ENCODE measurements at regions not wholly inside any gene's neighbourhood (a gene's known extent, or its start where the extent isn't known, plus 50 kb on each side); places are given as distances from the start of the nearest gene placed in this dataset.
"Not testable (repeated sequence)": the region's sequence is repeated elsewhere in the genome, so short reads cannot be mapped to it uniquely, and the experiment has no call there.

DNA sequence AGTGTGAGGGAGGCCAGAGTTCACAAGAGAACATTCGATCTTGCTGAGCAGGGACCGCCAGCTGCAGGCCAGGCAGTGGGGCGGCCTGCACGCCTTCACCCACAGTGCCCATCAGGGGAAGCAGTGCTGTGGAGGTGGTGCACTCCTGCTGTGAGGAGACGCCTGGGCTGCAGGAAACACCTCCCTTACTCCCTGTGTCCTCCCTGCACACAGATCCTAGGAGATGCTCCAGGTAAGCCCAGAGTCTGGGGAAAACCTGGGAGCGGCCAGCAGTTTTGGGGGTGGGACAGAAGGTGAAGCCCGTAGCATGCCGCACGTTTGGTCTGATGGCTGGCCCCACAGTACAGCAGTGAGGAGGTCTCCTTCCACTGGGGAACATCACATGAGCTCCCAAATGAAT lies 180.8 kb upstream of the RAB6C start:
- DNase-seq: no peak

DNA sequence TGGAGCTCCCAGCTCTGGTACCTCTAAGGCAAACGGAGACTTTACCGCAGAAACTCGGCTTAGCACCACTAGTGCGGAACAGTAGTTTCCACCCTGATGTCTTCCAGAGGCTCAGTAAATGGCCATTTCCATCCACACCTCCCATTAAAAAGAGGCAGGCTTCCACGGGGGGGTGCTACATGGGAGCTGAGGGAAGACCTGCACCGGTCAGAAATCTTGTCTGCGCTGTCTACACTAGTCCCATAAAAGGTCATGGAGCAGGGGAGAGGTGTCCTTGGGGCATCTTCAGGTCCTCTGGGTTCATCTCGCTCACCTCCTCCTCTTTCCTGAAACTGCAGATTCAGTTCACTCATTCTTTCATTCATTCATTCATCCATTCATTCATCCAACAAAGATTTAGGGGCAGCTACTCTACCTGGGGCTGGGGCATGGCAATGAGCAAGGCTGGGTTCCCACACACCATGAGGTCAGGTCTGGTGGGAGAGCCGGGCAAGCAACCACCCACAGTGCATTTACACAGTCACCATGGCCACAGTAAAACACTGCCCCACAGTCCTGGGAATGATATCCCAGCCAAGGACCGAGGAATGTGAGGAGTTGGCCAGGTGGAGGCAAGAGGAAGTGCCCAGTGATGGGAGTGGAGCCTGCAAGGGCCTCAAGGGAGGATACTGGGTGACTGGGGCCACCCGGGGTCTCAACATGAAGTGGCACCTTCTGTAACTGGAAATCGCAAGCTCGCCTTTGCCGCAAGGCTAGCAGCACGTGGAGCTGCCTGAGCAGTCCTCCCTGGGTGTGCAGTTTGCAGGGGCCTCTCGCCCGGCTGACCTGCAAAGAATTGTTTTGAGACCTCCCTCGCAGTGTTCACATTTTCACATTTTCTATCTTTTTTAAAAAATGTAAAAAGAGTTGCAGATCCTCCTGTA lies 180.2 kb upstream of the RAB6C start:
- DNase-seq: no peak

DNA sequence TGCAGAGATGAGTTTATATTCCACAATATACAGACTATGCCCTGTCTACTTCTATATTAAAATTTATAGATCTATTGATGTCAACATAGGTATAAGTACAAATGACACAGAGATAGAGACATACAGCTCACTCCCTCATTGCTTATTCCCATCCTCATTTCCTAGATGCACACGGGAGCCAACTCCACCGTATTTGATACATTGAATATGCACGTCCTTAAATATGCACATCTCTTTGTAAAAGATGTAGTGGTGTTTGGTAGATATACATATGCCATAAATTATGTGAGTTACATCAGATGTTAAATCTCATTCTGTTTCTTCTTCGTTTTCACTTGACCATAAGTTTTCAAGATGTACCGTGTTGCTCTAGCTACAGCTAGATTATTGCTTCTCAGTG lies 179.2 kb upstream of the RAB6C start:
- DNase-seq: no peak

DNA sequence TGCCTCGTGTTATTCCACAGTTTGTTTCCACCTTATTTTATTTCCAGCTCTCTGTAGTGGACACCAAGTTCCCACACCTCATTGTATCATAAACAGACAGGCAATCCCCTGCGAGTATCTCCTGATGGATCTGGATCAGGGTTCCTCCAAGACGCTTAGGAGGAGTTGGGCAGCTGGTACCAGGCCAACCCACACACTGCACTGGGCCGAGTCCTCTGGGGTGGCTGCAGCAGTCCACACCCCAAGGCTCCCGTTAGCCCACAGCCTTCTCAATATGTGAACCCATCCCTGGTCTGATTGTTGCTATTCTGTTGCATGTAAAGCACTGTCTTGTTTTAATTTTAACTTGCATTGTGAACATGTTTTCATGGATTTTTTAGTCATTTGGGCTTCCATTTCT lies 178.8 kb upstream of the RAB6C start:
- no peak for DNase-seq

DNA sequence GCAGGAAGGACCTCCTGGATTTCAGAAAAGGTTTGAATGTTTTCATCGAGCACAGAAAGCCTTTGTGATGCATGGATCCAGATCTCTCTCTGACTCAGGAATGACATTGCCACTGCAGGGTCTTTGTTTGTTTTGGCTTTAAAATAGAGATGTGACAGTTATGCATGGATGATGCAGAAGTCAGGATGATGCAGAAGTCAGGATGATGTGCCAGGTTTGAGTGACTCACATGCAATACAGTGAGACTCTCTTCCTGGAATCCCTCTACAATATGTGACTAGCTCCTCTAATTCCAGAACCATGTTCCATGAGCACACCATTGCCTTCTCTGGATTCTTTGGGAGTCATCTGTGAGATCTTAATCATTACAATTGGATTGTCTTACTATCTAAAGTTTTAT lies 177.9 kb upstream of the RAB6C start:
- no peak for DNase-seq

DNA sequence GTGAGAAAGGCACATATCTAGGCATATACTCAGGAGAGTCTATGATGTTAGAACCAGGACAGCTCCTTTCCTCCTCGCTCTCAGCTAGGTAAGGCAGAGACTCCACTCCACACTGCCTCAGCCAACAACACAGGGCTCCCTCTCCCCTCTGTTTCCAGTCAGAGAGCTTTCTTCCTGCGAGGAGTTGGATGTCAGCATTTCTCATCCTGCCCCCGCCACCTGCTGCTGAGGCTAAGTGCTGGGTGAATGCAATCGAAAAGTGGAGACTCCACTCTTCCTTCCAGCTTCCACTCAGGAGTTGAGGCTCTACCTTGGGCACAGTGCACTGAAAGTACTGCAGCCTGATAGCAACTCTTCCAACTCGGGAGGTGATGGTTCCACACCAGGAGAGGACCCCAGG lies 177.2 kb upstream of the RAB6C start:
- DNase-seq: no peak

DNA sequence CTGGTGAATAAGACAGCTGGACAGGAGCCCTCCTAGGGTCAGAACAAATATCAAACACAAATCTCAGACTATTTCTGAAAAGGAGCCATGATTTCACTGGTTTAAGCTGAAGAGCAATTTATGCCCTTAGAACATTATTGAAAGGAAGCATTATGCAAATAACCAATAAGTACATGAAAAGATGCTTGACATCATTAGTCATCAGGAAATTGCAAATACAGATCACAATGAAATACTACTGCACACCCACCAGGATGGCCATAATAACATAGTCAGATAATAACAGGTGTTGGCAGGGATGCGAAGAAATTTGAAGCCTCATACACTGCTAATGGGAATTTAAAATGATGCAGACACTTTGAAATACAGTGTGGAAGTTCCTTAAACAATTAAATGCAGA lies 176.4 kb upstream of the RAB6C start:
- no peak for DNase-seq

DNA sequence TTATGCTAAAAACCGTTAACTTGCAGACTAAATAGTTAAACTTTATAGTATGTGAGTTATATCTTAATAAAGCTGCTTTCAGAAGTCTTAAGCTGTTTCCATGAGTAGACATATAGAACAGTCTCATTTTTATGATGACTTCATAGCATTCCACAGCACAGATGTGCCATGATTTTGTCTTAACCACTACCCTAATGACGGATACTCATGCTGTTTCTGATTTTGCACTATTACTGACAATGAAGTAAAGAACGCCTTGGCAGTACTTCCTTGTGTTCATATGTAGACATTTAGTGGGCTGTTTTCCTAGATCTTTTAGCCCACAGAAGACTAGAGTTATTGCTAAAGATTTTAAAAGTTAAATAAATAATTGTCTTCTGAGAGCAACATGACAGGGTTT lies 175.6 kb upstream of the RAB6C start:
- DNase-seq: no peak

DNA sequence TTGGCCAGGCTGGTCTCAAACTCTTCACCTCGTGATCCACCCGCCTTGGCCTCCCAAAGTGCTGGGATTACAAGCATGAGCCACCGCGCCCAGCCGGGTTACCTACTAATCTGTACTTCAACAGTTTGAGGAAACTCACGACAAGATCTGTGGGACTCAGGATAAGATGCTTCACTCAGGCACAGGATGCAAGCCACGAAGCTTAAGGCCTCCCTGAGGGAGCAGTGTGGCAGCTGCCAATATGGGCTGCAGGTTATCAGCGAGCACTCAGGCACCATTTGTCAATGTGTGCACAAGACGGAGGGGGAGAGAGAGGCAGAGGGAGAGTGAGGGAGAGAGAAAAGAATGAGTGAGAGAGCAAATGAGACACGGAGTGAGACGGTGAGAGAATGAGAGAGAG lies 173.6 kb upstream of the RAB6C start:
- DNase-seq: no peak

DNA sequence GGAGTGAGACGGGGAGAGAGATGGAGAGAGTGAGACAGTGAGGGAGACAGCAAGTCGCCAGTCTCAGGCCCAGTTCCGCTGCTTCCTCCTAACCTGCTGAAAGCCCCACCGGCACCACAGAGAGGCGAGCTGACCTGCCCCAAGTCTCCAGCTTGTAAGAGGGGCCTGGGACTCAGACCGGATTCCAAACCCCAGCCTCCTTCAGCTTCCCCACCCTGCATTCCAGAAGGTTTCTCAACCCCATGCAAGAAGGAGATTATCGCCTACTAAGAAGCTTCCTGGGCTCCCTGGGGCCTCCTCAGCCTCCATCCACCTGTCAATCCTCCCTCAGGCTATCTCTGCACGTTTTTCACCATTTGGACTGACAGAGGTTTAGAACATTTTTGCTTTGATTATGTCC lies 173.1 kb upstream of the RAB6C start:
- no peak for DNase-seq

DNA sequence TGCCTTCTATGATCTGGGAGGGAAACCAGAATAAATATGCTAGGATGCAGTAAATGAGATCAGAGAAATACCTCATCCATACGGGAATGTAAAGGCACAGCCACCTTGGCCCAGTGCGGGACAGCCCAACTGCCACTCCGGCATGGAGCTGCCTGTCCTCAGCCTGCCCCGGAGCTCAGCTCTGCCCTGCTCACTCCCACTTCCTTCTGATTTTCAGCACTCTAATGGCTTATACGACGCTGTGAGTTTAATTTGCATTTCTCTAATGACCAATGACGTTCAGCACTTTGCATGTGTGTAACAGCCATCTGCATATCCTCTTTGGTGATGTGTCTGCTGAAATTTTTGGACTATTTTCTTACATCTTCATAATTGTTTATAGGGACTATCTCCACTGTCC lies 172.5 kb upstream of the RAB6C start:
- no peak for DNase-seq

DNA sequence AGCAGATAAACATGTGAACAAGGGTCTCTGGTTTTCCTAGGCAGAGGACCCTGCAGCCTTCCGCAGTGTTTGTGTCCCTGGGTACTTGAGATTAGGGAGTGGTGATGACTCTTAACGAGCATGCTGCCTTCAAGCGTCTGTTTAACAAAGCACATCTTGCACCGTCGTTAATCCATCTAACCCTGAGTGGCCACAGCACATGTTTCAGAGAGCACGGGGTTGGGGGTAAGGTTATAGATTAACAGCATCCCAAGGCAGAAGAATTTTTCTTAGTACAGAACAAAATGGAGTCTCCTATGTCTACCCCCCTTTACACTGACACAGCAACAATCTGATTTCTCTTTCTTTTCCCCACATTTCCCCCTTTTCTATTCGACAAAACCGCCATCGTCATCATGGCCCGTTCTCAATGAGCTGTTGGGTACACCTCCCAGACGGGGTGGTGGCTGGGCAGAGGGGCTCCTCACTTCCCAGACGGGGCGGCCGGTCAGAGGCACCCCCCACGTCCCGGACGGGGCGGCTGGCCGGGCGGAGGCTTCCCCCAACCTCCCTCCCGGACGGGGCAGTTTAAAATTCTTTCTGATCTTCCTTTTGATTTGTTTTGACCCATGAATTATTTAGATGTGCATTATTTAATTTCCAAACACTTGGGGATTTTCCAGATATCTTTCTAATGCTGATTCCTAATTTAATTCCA lies 171.7 kb upstream of the RAB6C start:
- DNase-seq: not testable (repeated sequence)

DNA sequence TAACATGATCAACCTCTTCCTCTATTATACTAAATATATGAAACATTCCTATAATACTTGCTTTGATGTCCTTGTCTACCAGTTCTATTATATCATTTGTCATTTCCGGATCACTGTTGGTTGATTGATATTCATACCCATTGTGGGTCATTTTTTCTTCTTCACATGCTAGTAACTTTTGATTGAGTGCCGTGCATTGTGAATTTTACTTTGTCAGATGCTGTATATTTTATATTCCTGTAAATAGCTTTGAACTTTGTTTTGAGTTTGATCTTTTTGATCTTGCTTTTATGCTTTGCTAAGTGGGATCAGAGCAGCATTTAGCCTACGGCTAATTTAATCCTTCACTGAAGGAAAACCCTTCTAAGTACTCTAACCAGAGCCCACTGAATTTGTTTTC lies 168.9 kb upstream of the RAB6C start:
- DNase-seq: no peak

DNA sequence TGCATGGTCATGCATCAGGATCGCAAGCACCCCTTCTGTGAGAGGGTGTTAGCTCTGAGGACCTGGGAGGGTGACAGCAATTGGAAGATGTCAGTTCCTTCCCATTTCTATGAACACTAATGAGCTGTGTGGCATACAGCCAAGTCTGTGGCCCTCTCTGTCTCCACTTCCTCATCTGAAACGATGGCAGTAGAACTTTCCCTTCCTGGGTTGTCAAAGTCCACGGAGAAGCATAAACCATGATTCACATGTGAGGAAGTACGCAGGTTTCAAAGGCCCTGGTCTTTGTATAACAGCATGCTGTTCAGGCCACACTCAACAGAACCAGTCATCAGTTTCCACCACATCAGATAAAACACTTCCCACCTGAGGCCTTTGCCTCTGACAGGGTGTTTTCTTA lies 167.4 kb upstream of the RAB6C start:
- DNase-seq: no peak

DNA sequence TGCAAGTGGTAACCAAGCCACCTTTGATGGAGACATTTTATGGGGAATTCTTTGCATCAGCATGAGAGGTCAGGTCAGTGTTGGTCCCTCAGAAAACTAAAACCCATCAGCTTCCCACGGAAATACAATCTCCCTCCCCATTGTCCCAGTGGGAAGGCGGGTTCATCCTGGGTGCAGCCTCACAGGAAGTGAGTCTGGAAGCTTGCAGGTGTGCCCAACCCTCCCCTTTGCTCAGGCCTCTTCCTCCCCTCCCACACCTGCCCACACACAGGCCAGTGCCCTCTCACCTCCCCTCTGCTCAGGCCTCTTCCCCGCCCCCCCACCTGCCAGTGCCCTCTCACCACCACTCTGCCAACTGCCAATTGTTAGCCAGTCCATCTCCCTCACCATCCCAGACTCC lies 166.8 kb upstream of the RAB6C start:
- no peak for DNase-seq

DNA sequence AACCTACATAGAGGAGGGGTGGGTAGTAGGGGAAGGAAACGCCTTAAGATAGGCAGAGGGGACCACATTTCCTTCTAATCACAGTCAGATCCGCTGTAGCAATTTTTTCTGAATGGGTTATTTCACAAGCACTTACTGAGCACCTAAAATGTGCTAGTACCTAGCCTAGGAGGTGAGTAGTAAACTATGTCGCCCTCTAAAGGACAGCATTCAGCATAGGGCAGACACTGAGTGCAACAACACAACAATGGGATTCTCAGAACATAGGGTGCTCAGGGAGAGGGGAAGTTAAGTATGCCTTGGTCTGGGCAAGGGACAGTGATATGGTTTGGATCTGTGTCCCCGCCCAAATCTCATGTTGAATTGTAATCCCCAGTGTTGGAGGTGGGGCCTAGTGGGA lies 166.1 kb upstream of the RAB6C start:
- DNase-seq: no peak

DNA sequence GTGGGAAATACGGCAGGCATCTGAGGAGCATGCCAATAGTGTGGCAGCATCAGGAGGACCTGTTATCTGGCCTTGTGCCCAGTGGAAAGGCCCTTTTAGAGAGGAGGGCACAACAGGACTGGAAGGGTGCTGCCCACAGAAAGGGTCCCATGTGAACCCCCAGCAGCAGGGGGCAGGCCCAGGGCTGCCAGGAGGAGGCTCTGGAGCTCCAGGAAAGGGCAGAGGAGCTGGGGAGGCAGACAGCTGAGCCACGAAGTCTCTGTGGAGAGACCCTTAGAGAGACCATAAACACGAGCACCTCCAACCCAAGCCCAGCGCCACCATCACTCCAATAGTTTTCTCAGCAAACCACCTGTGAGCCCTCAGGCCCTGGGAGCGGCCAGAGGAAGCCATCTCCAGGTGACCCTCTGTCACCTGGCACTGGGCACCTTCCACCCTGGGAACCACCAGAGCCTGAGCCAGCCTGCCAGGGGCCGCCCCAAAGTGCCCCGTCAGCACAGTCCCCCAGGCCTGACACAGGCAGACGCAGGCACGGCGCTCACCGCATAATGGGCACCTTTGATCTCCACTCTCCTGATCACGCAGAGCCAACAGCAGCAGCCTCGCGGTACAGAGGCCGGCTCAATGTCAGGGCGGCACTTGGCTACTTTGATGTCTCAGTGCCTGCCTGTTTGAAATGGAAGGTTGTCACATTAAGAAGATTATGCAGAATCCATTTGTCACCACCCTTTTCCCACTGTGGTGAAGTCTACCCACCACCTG lies 162.5 kb upstream of the RAB6C start:
- no peak for DNase-seq

DNA sequence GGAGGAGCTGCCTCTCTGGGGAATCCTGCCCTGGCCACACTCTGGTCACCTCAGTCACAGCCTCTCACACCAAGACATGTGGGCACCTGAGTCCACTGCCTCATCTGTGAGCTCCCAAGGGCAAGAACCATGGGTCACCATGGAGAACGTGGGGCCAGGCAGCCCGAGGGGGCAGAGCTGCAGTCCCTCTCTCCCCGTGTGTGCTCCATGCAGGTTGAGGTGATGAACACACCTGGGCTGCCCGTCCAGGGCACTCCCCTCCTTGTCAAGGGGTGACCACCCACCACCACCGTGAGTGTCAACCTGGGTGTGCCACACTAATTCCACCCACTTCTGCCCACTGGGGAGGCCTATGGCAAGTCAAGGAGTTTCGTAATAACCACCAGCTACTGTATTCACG lies 159.6 kb upstream of the RAB6C start:
- DNase-seq: no peak

DNA sequence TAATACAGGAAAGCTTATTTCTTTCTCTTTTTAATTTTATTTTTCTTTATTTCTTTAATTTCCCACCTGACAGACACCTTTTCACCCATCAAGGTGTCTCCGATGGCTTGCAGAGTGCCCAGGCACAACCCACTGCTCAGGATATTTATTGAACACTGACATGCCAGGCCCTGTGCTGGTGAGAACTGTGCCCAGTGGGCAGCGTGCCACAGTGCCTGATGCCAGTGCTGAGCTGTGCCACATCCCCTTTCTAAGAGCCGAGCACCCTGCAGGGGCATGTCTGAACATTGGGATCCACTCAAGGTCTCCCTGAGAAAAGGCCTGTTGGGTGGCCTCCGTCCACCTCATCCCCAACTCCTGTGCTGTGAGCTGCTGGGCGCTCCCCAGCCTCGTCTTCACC lies 158.6 kb upstream of the RAB6C start:
- DNase-seq: no peak

DNA sequence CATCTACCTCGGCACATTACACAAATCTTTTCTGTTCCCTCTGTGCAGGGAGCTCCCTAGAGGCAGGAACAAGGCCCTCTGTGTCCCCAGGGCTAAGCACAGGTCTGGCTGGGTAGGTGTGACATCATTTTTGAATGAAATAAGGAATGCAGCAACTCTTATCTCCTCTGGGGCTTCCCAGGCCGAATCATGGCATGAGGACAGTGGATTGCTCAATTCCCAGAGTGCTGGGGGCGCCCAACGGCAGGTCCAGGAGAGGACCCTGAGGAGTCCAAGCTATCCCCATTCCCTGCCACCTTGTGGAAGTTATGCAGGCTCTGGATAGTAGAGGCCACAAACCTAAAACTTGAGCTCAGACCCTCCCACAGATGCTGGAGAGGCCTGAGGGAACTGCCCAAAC lies 158.0 kb upstream of the RAB6C start:
- no peak for DNase-seq

DNA sequence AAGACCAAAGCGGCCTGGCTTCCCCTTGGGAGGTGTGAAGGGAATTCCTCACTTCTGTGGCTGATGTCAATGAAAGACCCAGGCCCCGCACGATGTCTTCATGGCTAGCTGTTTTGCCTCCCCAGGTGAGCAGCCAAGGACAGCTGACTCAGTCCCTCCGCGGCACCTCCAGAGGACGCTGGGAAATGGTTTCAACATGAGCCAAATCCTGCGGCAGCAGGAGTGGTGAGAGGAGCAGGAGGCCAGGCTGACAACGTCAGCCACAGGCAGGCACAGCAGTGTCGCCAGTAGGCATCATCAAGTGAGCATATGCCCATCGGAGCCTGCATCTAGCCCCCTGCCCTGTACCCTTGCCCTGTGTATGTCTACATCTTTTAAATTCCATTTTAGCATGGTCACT lies 156.4 kb upstream of the RAB6C start:
- no peak for DNase-seq

DNA sequence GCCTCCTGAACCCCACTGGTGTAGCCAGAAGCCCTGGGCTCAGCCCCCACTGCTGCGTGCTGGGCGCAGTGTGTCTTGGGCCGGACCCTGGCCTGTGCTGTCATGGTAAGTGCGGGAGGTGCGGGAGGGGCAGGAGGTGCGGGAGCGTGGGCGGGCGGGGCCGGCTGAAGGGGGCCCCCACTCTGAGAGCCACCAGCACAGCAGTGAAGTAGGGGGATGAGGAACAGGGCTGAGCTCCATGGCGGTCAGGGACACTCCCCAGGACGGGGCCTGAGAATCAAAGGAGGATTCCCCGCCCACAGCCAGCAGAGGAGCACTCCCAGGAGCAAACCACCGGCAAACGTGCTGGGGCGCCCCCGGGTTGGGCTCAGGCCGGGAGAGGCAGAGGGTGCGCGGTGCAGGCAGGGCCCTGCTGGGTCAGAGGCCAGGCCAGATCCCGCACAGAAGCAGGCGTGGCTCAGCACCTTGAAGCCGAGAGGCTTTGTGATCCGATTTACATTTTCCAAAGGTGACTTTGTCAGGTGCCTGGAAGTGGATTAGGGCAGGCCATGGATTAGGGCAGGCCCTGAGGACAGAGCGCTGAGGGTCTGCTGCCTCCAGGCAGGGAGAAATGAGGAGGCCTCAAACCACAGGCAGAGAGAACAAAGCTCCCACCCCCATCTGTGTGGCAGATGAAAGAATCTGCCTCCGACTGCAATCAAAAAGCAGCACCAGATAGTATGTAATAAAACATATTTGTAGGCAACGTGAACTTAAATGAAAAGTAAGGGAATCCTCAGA lies 152.0 kb upstream of the RAB6C start:
- DNase-seq: no peak

DNA sequence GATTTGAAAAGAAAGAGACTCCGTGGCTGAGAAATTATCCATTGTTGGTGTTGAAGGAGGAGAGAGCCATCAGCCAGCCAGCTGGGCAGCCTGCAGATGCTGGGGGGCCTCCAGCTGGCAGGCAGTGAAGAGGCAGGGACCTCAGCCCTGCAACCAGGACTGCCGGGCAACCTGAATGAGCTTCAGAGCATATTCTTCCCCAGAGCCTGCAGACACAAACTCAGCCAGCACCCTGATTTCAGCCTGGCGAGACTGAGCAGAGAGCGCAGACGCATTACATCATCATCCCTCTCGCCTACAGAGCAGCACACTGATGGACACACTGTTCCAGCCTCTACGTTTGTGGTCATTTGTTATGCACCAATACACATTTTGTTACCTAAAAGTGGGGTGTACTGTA lies 150.7 kb upstream of the RAB6C start:
- DNase-seq: no peak

Measured in CD4-positive, alpha-beta T cell treated with Interleukin-17A for 4 hours (primary cell).